HS-27A (cell line): ENCODE measurements at regions not wholly inside any gene's neighbourhood (a gene's known extent, or its start where the extent isn't known, plus 50 kb on each side); places are given as distances from the start of the nearest gene placed in this dataset.
"Not testable (repeated sequence)": the region's sequence is repeated elsewhere in the genome, so short reads cannot be mapped to it uniquely, and the experiment has no call there.

Experiments used
- DNase-seq: peaks from one replicate; pipeline ENCODE4 v3.0.0-alpha.2; 2012; ENCODE audit warnings: low read depth, missing footprints

- no peak for DNase-seq
Observed at GRCh38 chr10:44172883-44173607, 211.9 kb downstream of the CXCL12 start.

GRCh38 chr10:44171765-44172164 is 213.1 kb downstream of the CXCL12 start:
- DNase-seq, result no peak

- no peak for DNase-seq
Observed at GRCh38 chr10:44168478-44168877, 216.4 kb downstream of the CXCL12 start.

GRCh38 chr10:44167752-44168151 is 217.1 kb downstream of the CXCL12 start:
- no peak for DNase-seq

- no peak for DNase-seq
Observed at GRCh38 chr10:44166441-44166840, 218.5 kb downstream of the CXCL12 start.

- no peak for DNase-seq
Observed at GRCh38 chr10:44164251-44164956, 220.5 kb downstream of the CXCL12 start.

- no peak for DNase-seq
Observed at GRCh38 chr10:44161184-44161583, 223.7 kb downstream of the CXCL12 start.

- no peak for DNase-seq
Observed at GRCh38 chr10:44157574-44157973, 227.3 kb downstream of the CXCL12 start.

- no peak for DNase-seq
Observed at GRCh38 chr10:44154956-44155355, 229.9 kb downstream of the CXCL12 start.

- no peak for DNase-seq
Observed at GRCh38 chr10:44153918-44154670, 230.8 kb downstream of the CXCL12 start.

GRCh38 chr10:44143556-44143955 is 241.3 kb downstream of the CXCL12 start:
- no peak for DNase-seq

GRCh38 chr10:44132361-44133289 is 252.3 kb downstream of the CXCL12 start:
- DNase-seq, result no peak

GRCh38 chr10:44126291-44126717 is 258.6 kb downstream of the CXCL12 start:
- DNase-seq, result no peak

GRCh38 chr10:44125879-44126278 is 259.0 kb downstream of the CXCL12 start:
- peak; percentile 5 for DNase-seq

- no peak for DNase-seq
Observed at GRCh38 chr10:44118500-44118899, 266.4 kb downstream of the CXCL12 start.

- DNase-seq, result no peak
Observed at GRCh38 chr10:44116474-44116873, 268.4 kb downstream of the CXCL12 start.

GRCh38 chr10:44115516-44115915 is 269.4 kb downstream of the CXCL12 start:
- DNase-seq, result no peak

GRCh38 chr10:44114441-44114840 is 270.5 kb downstream of the CXCL12 start:
- DNase-seq, result no peak

GRCh38 chr10:44112280-44112679 is 272.6 kb downstream of the CXCL12 start:
- not testable (repeated sequence) for DNase-seq

- no peak for DNase-seq
Observed at GRCh38 chr10:44105696-44106095, 279.2 kb downstream of the CXCL12 start.

- no peak for DNase-seq
Observed at GRCh38 chr10:44102726-44103255, 282.1 kb downstream of the CXCL12 start.
